ENCODE measurements at regions not wholly inside any gene's neighbourhood (a gene's known extent, or its start where the extent isn't known, plus 50 kb on each side); places are given as distances from the start of the nearest gene placed in this dataset.
"Not testable (repeated sequence)": the region's sequence is repeated elsewhere in the genome, so short reads cannot be mapped to it uniquely, and the experiment has no call there.

- peak; percentile 21 for TF ChIP-seq CTCF (conservative IDR thresholded peaks at IDR 0.05)
- TF ChIP-seq ZFX (IDR thresholded peaks at IDR 0.05): not testable (repeated sequence)
These were observed 140.9 kb downstream of the LIG4 start for GRCh38 chr13:108074429-108074828.

All from C4-2B (cell line).